HG03575 (cell line): ENCODE measurements at regions not wholly inside any gene's neighbourhood (a gene's known extent, or its start where the extent isn't known, plus 50 kb on each side); places are given as distances from the start of the nearest gene placed in this dataset.
"Not testable (repeated sequence)": the region's sequence is repeated elsewhere in the genome, so short reads cannot be mapped to it uniquely, and the experiment has no call there.

Source experiments
- ATAC-seq: cut with Tn5 transposase; IDR thresholded peaks from one replicate; pipeline ENCODE4 v1.9.1; 2021; ENCODE audit not compliant: unreplicated experiment, insufficient number of reproducible peaks, low FRiP score; ENCODE audit errors: extremely low read depth

DNA sequence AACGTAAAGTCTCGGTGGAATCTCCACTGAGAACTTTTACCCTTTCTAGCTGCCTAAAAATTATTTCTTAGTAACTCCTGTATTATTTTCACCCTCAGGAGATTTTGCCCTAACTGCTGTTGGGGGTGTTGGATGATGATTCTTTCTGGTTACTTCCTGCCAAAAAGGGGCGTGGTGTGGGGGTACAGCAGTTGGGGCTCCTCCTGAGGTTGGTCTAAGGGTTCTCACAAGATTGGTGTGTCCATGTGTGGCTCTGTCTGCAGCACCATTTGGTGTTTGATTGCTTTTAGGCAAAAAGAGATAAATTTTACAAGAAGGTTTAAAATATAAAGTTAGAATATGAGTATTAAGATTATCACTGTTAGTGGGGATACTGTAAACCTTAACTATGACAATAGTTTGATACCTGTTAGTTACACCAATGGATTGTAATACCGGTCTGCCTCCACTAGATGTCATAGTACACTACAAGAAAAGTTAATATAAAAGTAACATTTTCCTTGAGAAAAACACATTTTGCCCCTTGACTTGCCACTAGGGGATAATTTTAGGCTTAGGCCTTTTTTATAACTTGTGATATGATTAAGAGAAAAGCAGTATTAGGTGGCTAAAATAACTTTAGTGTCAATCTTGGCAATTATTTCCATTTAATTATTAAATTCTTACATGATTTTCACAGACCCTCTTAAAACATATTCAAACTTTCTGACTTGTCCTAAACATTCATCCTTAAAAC lies 928.7 kb downstream of the IPMK start:
- no peak for ATAC-seq

DNA sequence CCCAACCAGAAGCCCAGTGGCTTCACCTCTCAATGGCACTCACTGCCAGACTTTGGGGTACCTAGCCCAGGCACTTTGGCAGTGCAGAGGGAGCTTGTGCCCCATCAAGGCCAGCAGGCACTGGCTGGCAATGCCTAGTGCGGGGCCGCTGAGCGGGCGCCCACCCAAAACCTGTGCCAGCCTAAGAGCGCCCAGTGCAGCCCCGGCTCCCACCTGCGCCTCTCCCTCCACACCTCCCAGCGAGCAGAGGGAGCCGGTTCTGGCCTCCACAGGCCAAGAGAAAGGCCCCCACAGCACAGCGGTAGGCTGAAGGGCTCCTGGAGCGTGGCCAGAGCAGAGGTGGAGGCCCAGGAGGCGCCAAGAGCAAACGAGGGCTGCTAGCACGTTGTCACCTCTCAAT lies 930.8 kb downstream of the IPMK start:
- ATAC-seq, result no peak

DNA sequence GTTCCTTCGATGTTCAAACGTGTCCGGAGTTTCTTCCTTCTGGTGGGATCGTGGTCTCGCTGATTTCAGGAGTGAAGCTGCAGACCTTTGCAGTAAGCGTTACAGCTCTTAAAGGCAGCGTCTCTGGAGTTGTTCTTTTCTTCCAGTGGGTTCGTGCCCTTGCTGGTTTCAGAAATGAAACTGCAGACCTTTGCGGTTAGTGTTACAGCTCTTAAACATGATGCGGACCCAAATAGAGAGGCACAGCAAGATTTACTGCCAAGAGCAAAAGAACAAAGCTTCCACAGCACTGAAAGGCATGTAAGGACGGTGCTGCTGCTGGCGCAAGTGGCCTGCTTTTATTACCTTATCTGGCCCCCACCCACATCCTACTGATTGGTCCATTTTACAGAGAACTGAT lies 931.4 kb downstream of the IPMK start:
- no peak for ATAC-seq

DNA sequence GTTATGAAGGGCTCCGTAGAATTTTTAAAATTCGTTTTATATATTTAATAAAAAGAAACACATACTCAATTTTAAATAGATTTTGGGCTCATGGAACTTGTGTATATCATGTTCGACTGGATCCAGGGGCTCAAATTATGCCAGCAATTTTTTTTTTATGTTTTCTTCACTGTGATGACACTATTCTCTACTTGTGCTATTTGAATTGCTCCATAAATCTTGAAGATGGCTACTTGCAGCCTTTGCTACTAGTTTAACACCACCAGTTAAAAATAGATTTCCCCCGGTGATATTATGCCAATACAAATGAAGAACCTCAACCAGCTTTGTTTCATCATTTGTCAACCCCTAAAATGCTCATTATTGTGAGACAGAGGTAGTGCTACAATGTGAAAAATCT lies 933.2 kb downstream of the IPMK start:
- no peak for ATAC-seq

DNA sequence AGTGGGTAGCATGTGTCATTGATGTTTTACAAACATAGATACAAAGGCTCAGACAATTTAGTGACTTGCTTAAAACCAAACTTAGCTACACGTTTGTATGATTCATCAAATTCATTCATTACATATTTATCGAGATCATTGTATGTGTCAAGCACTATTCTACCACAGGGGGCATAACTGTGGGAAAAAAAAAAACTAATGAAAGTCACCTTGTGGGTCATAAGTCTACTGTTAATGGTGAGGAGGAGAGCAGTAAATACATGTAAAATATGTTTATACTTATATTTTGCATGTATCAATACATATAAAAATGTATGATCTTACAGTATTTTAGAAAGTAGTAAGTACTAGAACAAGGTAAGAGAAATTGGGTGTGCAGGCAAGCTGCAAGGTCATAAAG lies 933.8 kb downstream of the IPMK start:
- ATAC-seq, result no peak

DNA sequence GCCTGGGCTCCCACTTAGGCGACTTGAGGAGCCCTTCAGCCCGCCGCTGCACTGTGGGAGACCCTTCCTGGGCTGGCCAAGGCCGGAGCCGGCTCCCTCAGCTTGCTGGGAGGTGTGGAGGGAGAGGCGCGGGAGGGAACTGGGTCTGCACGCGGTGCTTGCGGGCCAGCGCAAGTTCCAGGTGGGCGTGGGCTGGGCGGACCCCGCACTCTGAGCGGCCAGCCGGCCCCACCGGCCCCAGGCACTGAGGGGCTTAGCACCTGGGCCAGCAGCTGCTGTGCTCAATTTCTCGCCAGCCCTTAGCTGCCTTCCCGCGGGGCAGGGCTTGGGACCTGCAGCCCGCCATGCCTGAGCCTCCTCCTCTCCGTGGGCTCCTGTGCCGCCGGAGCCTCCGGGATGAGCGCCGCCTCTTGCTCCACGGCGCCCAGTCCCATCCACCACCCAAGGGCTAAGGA lies 946.3 kb downstream of the IPMK start:
- not testable (repeated sequence) for ATAC-seq

DNA sequence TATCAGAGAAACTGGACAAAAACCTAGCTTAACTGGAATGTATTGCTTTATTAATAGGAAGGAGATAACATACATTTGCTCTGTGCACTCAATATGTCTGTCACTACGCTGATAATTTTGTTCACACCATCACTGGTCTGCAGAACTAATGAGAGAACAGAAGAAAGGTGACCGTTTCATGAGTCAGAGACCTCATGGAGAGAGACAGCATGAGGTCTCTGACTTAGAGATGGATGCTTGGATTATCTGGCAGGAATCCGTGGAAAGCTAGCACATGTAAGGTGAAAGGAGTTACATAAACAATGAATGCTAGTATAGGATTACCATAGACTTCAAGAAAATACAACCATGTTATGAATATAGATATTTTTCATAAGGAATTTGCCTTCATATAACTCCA lies 947.3 kb downstream of the IPMK start:
- ATAC-seq, result no peak

DNA sequence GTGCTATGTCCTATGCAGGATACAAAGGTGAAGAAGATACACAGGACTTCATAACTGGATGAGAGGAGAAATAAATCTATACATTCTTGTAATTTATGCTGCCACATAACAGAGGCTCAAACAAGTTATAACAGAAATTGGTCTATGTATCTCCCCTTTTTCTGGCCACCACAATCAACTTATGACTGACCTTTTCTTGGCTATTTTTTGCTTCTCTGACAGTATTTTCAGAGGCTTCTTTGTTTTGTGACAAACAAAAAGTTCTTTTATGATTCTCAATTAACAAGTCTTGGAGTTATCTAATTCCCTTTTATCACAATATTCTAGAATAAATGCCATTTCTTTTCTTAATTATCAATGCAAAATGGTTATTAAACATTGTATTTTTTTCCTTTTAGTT lies 953.0 kb upstream of the ZWINT start:
- ATAC-seq, result no peak

DNA sequence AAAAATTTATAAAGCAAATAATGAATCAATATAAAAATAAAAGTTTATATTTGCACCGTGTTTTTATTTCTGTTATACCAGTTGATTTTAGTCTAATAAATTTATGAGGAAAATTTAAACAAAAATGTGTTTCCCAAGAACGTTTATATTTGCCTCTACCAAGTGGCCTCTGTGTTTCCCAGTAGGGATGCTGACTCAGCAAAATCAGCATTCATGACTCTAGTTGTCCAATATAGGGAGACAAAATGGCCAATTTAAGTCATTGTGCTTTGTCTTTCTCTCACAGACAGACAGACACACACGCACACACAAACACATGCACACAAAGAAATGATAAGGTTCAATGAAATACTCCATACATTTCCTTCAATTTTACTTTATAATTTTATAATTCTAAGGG lies 942.5 kb upstream of the ZWINT start:
- no peak for ATAC-seq

DNA sequence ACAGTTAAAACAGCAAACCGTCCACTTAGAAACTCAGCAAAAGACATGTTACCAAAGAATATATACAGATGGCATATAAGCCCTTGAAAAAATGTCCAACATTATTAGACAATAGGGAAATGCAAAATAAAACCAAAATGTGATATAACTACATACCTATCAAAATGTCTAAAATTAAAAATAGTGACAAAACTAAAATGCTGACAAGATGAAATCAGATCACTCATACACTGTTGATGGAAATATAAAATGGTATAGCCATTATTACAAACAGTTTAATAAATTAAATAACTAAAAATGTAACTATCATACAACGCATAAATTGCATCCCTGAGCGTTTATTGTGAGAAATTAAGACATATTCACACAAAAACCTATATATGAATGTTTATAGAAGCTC lies 939.7 kb upstream of the ZWINT start:
- no peak for ATAC-seq

DNA sequence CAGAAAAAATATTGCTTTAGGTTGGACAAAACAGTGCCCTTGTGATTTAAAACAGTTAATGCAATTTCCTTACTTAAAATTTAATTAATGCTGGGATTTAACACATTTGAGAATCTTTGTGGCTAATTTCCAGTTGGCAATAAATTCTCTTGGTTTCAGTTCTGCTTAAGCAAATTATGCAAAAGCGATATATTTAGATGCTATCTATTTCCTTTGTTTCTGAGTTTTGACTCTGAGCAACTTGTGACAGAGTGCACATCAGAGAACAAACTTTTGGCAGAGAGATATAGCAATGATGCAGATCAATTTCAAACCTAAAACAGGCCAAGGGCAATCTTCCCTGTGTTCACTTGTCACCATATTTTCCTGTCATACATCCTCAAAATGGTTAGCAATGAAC lies 933.6 kb upstream of the ZWINT start:
- ATAC-seq, result no peak

DNA sequence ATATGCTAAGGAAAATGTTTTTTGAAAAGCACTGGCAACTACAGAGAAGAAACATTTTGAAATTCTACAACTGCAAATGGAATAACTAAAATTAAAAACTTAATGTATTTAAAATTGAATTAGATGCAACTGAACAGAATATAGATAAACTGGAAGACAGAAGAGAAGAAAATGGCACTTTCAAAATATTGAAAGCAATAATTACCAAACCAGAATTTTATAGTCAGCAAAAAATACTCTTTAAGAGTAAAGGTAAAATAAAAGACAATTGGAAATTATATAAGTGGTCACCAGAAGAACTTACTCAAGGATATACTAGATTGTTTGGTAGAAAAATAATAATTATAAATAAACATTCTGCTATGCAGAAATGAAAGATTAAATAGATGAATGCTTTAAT lies 927.7 kb upstream of the ZWINT start:
- ATAC-seq, result no peak

DNA sequence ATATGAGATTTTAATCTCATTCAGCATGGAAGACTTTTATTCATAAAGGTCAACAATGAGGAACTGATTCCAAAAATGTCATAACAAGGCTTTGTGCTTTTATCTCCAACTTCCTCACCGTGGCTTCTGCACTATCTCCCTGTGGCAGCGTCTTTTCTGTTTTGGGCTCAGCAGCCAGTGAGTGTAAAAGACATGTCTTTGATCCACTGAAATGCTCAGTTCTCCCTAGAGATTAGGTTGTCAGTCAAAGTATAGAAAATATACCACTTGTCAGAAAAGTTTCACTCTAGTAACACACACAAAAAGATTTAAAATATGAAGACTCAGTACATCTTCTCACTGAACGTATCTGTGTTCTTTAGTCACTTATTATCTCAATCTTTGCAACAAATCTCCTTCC lies 901.8 kb upstream of the ZWINT start:
- no peak for ATAC-seq

DNA sequence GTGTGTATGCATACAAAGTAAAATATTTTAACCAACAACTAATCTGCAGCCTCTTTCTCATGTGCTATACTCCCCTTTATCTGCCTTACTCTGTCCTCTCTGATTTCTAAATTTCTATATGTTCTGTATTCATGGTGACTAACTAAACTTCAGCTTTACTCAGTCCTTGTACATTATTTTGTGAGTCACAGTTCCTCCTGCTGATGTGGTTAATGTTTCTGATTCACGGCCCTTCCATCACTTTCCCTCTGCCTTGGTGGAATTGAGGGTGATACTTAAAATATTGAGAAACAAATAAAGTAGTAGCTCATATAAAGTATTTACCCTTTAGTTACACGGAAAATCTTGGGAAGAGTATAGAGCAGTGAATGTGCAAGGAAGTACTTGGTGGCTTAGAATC lies 899.1 kb upstream of the ZWINT start:
- ATAC-seq, result no peak

DNA sequence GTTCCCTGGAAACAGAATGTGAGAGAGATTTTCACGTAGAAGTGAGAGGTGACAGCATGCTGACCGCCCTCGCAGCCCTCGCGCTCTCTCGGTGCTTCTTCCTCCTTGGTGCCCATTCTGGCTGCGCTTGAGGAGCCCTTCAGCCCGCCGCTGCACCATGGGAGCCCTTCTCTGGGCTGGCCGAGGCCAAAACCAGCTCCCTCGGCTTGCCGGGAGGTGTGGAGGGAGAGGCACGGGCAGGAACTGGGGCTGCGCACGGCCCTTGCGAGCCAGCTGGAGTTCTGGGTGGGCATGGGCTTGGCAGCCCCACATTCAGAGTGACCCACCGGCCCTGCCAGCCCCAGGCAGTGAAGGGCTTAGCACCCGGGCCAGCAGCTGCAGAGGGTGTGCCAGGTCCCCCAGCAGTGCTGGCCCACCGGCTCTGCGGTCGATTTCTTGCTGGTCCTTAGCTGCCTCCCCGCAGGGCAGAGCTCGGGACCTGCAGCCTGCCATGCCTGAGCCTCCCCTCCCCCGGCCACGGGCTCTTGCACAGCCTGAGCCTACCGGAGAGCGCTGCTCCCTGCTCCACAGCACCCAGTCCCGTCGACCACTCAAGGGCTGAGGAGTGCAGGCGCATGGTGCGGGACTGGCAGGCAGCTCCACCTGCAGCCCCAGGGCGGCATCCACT lies 888.7 kb upstream of the ZWINT start:
- no peak for ATAC-seq

DNA sequence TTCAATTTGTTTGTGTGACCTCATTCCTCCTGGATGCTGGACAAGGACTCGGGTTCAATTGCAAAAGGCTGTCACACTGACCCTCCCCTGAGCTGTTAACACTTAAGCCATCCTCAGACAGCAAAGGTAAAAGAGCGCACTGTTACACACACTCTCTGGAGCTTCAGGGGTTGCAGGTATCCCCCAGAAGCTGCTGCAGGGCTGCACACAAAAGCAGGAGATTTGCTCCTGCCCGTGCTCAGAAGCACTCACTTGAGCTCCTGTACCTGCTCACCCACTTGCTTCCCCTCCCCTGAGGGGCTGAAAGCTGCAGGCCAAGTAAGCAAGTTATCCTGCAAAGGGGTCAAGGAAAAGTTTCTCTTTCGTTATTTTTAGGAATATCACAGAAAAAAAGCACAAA lies 886.2 kb upstream of the ZWINT start:
- no peak for ATAC-seq

DNA sequence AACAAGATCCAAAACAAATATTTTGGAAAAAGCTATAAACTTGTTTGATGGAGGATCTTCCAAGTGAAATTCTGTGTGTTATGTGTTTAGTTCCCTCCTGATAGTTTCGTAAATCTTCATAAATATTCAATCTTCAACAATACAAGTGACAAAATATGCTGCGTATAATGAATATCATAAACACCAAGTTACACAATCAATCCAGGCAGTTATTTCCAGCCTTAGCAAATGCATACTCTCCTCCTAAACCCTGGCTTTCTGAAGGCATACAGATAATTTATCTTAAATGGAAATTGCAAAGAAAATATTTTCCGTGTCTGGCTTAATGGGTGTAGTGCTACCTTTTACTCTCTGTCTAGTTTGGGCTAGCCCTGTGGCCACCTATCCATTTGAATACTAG lies 864.9 kb upstream of the ZWINT start:
- ATAC-seq, result no peak

DNA sequence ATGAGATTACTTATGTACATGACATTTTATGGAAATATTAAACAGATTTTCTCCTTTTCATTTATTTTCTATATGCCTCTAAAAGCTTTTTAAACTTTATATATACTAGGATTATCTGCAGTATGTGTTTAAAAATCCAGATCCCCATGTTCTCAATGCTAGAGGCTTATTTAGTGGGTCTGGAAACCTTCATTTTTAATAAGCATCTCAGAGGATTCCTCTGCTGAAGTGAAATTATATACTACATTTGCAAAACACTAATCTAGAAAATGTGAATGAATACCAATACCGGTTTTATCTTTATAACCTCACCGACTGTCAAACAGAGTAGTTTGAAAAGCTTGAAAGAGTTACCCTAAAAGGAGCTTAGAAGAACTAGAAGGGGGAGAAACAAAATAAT lies 863.8 kb upstream of the ZWINT start:
- no peak for ATAC-seq

DNA sequence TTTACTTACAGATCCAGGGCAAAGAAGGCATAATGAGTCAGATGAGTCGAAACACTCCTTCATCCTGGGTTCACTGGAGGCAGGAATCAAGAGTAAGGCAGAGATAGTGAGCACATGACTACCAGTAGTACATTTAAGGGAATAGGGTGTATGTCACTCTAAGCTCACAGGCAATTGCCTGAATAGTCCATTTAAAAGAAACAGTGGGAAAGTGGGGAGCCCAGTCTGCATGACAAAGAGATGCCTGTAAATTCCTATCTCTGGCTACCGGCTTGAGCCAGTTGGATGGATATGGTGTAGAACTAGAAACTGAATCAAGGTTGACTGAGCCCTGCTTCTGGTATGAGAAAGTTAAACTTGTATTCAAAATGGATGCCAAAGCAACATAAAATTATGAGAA lies 861.5 kb upstream of the ZWINT start:
- no peak for ATAC-seq

DNA sequence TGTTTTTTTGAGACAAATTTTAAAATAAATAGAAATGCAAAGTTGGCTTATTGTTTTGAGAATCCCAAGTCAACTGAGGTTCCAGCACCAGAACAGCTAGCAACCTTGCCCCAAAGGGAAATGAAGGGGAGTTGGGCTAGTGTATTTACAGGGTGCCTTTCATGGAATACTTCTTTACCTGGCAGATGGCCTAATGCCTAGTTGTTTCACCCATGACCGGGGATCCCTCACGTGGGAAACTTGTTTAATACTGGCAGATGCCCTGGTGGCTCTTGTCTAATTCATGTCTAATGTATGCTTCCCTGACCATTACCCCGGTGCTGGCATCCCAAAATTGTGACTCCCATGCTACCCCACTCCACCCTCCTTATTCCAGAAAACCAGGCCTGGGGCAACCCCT lies 861.1 kb upstream of the ZWINT start:
- no peak for ATAC-seq

DNA sequence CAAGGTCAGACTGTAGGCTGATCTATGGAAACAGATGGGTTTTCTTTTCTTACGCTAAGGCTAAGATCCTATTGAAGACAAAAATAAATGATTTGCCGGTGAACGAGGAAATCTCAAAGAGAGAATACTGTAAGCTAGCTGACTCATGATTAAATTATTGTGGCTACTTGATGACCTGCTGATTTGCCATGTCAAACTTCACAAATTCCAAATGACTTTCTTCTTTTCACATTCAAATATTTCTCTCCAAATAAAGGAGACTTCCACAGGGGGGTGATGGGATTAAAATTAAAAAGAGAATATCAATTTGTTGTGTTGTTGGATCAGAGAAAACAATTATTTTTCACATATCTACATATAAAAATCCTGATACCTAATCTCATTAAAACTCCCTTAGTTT lies 860.6 kb upstream of the ZWINT start:
- no peak for ATAC-seq
